NCI-H1105 (cell line): ENCODE measurements at regions not wholly inside any gene's neighbourhood (a gene's known extent, or its start where the extent isn't known, plus 50 kb on each side); places are given as distances from the start of the nearest gene placed in this dataset.
"Not testable (repeated sequence)": the region's sequence is repeated elsewhere in the genome, so short reads cannot be mapped to it uniquely, and the experiment has no call there.

ENCODE experiments used
- DNase-seq: peaks from one replicate; lab custom pipeline; 2025; lab: John Stamatoyannopoulos, UW

DNA sequence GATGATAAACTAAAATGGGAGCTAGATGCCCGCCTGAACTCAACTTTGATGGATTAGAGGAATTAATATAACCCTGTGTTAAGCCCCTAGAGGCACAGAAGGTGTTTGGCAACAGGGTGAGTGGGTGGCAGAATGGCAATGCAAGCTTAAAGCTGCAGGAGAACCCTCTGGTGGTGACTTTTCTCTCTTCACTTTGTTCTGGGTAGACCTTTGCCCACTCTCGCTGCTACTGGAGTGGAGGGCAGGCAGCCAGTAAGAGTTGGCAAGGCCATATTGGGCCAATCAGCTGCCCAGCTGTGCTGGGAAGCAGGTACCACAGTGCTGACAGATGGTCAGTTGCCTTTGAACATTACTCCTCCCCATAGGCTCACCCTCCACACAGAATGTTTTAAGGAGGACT is 468.2 kb downstream of the MMUT start:
- DNase-seq = no peak

DNA sequence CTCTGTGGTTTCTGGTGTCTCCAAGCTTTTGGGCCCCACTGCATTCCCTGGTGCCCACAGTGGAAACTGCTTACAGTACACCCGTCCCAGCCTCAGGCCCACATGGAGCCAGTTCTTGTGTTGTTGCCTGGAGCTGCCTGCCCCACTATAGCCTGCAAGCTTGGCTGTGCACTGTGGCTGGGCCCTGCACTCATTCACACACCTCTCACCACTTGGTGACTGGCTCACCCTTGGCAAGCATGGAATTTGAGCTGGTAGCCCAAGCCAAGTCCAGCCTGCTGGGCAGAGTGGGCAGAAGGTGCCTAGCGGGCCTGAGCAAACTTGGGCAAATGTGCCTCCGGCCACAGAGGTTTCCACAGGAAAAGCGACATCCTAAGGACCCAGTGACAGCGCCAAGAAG is 472.3 kb downstream of the MMUT start:
- DNase-seq = no peak

DNA sequence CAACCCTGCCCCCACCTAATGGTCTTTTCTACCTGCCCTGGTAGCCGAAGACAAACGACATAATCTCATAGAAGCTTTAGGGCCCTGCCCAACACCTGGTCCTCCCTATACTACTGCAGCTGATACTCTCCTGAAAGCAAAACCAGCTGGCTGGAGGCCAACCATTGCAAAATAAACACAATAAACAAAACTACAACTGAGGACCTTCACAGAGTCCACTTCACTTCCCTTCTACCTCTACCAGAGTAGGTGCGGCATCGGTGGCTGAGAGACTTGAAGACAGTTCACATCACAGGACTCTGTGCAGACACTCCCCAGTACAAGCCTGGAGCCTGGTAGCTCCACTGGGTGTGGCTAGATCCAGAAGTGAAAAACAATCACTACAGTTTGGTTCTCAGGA is 476.2 kb downstream of the MMUT start:
- peak; percentile 31 for DNase-seq

DNA sequence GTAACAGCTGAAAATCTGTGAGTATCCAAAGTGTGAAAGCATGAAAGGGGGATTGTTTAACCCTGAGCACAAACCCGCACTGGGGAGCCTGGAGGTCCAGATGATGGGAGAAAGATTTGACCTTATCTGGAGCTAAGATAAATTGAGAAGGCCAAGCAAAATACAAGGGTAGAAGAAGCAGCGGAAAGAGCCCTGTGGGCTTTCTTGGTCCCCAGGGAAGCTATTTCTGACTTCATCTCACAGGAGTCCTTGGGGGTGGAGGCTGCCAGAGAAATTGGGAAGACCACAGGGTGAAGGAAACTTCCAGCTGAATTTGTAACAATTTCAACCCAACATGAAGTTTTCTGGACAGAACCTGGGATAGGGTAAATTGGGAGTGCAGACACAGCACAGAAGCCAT is 476.9 kb downstream of the MMUT start:
- DNase-seq = no peak

DNA sequence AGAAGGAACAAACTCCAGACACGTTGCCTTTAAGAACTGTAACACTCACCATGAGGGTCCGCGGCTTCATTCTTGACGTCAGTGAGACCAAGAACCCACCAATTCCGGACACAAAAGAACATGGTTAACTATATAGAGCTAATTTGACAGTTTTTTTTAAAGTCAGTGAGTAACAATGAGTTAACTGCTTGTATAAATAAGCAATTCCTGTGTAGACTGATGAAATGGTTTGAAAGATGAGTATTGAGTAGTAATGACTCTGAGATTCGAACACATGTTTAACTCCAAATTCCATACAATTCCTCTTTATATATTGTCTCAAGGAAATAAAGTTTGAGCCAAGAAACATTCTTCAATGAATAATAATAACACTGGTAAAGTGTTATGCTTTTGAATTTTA is 478.0 kb downstream of the MMUT start:
- no peak for DNase-seq

GRCh38 chr6:48983968-48984367 is 479.1 kb downstream of the MMUT start:
- not testable (repeated sequence) for DNase-seq

DNA sequence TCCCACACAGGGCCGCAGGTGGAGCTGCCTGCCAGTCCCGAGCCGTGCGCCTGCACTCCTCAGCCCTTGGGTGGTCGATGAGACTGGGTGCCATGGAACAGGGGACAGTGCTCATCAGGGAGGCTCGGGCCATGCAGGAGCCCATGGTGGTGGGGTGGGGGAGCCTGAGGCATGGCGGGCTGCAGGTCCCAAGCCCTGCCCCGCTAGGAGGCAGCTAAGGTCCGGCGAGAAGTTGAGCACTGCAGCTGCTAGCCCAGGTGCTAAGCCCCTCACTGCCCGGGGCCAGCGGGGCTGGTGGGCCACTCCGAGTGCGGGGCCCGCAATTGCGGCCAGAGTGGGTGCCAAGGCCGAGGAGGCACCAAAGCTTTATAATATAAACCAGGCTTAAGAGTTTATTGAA is 479.7 kb downstream of the MMUT start:
- DNase-seq = no peak

GRCh38 chr6:48979806-48980205 is 483.2 kb downstream of the MMUT start:
- DNase-seq = no peak

- DNase-seq = no peak
Observed at GRCh38 chr6:48979085-48979484, 484.0 kb downstream of the MMUT start.

- DNase-seq = no peak
Observed at GRCh38 chr6:48978016-48978415, 485.0 kb downstream of the MMUT start.

GRCh38 chr6:48977573-48977972 is 485.5 kb downstream of the MMUT start:
- DNase-seq = no peak

DNA sequence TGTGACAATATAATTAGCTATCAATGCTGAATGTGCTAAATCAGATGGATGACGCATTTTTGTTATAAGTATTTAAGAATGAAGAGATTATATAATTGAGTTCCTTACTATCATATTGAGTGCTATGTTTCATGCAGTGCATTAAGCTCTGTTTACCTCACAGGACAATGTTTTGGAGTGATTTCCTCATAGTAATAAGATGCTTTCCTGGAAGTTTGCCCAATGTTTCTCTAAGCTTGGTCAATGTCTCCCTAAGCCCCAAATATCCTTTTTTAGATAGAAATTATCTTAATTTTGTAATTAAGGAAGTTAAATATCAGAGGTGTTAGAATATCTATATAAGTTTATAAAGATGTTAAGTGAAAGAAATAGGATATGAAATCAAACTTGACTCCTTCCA is 489.6 kb downstream of the MMUT start:
- no peak for DNase-seq

GRCh38 chr6:48961781-48962415 is 501.2 kb downstream of the MMUT start:
- DNase-seq = no peak

DNA sequence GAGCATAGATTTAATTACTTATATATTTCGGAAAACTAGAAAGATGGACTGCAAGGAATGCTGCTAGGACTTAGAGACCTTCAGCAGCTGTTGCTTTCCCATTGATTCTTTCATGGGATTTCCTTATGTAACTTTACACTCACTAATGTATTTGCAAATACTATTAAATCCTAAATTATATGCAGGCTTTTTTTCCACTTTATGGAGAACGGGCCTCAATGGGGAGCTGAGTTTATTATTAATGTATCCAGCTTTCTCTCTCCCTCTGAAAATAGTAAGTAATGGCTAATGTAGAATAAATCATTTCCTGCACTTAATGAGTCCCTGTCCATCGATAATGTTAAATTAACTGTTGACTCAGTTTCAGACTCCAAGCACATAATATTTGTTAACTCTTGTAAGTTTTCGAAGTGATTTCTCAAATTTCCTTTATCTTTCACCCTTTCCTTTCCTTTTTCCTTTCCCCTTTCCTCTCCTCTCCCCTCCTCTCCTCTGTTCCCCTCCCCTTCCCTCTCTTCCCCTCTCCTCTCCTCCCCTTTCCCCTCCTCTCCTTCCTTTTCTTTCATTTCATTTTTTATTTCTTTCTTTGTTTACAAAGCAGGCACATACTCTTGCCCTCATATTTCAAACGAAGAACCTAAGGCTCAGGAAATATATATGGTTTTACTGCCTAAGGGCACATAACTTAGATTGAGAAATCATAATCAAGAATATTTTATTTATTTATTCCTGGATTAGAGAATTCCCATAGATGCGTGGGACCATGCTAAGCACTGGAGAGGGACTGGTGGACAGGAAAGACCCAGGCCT is 503.6 kb downstream of the MMUT start:
- DNase-seq = no peak

- no peak for DNase-seq
Observed at GRCh38 chr6:48957781-48958180, 505.3 kb downstream of the MMUT start.

DNA sequence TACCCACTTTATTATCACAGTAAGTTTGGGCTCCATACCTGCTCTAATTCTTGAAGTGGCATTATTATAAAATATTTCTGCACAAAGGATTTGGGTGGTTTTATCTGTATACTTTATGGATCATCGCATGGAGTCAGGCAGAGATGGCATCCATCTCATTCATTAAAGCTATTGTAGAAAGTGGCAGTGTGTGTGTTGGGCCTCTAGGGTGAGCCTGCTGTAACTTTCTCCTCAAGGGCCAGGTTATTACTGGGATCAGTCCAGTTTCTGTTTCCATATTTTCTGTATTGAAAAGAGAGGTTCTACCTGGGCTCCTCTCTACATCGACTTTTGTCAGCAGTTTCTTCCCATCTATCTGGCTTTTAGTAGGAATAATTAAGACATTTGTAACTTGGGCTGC is 511.1 kb downstream of the MMUT start:
- no peak for DNase-seq

GRCh38 chr6:48944276-48944675 is 518.8 kb downstream of the MMUT start:
- peak; percentile 22 for DNase-seq

- no peak for DNase-seq
Observed at GRCh38 chr6:48933136-48933535, 529.9 kb downstream of the MMUT start.

DNA sequence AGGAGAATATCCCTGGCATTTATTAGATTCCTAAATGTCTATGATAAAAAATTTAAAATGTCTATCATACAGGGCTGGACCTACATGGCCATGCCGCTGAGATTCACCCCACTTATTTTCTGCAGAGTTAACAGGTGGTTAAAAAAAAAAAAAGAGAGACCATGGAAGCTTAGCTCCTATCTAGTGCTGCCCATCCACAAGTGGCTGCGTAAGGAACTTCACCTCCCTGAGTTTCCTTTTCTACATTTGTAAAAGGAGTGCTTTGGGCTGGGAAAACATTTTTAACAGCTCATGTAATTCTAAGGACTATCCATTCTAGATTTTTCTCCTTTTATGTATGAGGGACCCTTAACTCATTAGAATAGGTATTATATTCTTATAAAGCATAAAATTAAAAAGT is 534.1 kb downstream of the MMUT start:
- no peak for DNase-seq

GRCh38 chr6:48922837-48923236 is 540.2 kb downstream of the MMUT start:
- DNase-seq = no peak

GRCh38 chr6:48919555-48919954 is 543.5 kb downstream of the MMUT start:
- DNase-seq = no peak

GRCh38 chr6:48917233-48917632 is 545.8 kb downstream of the MMUT start:
- DNase-seq = no peak

GRCh38 chr6:48916607-48917006 is 546.4 kb downstream of the MMUT start:
- no peak for DNase-seq

DNA sequence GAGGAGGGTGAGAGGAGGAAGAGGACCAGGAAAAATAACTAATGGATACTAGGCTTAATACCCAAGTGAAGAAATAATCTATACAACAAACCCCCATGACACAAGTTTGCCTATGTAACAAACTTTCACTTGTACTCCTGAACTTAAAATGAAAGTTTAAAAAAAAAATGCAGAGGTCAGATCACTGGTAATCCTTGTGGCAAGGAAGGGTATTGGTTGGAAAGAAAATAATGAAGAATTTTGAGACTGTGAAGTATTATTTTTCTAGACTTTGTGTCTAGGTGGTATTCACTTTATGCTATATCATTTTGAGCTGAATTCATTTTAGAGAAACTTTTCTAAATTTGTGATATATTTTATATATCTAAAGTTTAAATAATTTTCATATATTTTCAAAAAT is 547.5 kb downstream of the MMUT start:
- no peak for DNase-seq
